Stimulated activated CD4-positive, alpha-beta T cell treated with anti-CD3 and anti-CD28 coated beads, Interleukin-12 subunit alpha, Interleukin-12 subunit beta, amount 100 ng/mL, for 48 hours (primary cell): ENCODE measurements at regions not wholly inside any gene's neighbourhood (a gene's known extent, or its start where the extent isn't known, plus 50 kb on each side); places are given as distances from the start of the nearest gene placed in this dataset.
"Not testable (repeated sequence)": the region's sequence is repeated elsewhere in the genome, so short reads cannot be mapped to it uniquely, and the experiment has no call there.

Source experiments
- DNase-seq, 3 donors: peaks; one replicate each; pipeline ENCODE4 v3.0.0-alpha.2; 2020; ENCODE audit warnings: low read depth in 2 of 3, low spot score in 1 of 3

GRCh38 chr15:77843546-77843945 is 210.8 kb upstream of the LINGO1 start:
- DNase-seq = no peak

GRCh38 chr15:77840991-77841775 is 208.5 kb upstream of the LINGO1 start:
- no peak for DNase-seq

- no peak for DNase-seq
Observed at GRCh38 chr15:77839970-77840905, 207.5 kb upstream of the LINGO1 start.

- no peak for DNase-seq
Observed at GRCh38 chr15:77839456-77839855, 206.7 kb upstream of the LINGO1 start.

GRCh38 chr15:77838595-77838994 is 205.9 kb upstream of the LINGO1 start:
- DNase-seq = no peak

- DNase-seq = no peak
Observed at GRCh38 chr15:77838061-77838460, 205.3 kb upstream of the LINGO1 start.

GRCh38 chr15:77837649-77838025 is 204.9 kb upstream of the LINGO1 start:
- DNase-seq = no peak

- no peak for DNase-seq
Observed at GRCh38 chr15:77836906-77837648, 204.4 kb upstream of the LINGO1 start.

GRCh38 chr15:77836121-77836692 is 203.5 kb upstream of the LINGO1 start:
- DNase-seq = no peak

- no peak for DNase-seq
Observed at GRCh38 chr15:77834276-77834990, 201.7 kb upstream of the LINGO1 start.

GRCh38 chr15:77832874-77833273 is 200.2 kb upstream of the LINGO1 start:
- no peak for DNase-seq

GRCh38 chr15:77831986-77832385 is 199.3 kb upstream of the LINGO1 start:
- no peak for DNase-seq

GRCh38 chr15:77830051-77830468 is 197.3 kb upstream of the LINGO1 start:
- DNase-seq = no peak

- not testable (repeated sequence) for DNase-seq
Observed at GRCh38 chr15:77829331-77829730, 196.6 kb upstream of the LINGO1 start.

GRCh38 chr15:77827860-77828259 is 195.1 kb upstream of the LINGO1 start:
- DNase-seq = no peak

- DNase-seq = no peak
Observed at GRCh38 chr15:77826006-77826695, 193.4 kb upstream of the LINGO1 start.

- DNase-seq = no peak
Observed at GRCh38 chr15:77825546-77825945, 192.8 kb upstream of the LINGO1 start.

- no peak for DNase-seq
Observed at GRCh38 chr15:77825252-77825542, 192.5 kb upstream of the LINGO1 start.

- no peak for DNase-seq
Observed at GRCh38 chr15:77824361-77825251, 191.9 kb upstream of the LINGO1 start.
